AG10803 (cell line): ENCODE measurements at regions not wholly inside any gene's neighbourhood (a gene's known extent, or its start where the extent isn't known, plus 50 kb on each side); places are given as distances from the start of the nearest gene placed in this dataset.
A peak's percentile ranks its signal among the peaks of the same experiment; 100 is the strongest.
"Not testable (repeated sequence)": the region's sequence is repeated elsewhere in the genome, so short reads cannot be mapped to it uniquely, and the experiment has no call there.

Experiments
- DNase-seq: peaks from one replicate; pipeline ENCODE4 v3.0.0; 2010; ENCODE audit warnings: low read depth
- H3K4me3 ChIP-seq: 2 replicates; pipeline ENCODE4 v1.5.1; 2011; ENCODE audit warnings: mild to moderate bottlenecking, low read length, control low read depth
- CTCF ChIP-seq: conservative IDR thresholded peaks from 2 replicates; pipeline ENCODE4 v1.5.1; 2011; ENCODE audit warnings: mild to moderate bottlenecking, low read length, control low read depth, inconsistent platforms

DNA sequence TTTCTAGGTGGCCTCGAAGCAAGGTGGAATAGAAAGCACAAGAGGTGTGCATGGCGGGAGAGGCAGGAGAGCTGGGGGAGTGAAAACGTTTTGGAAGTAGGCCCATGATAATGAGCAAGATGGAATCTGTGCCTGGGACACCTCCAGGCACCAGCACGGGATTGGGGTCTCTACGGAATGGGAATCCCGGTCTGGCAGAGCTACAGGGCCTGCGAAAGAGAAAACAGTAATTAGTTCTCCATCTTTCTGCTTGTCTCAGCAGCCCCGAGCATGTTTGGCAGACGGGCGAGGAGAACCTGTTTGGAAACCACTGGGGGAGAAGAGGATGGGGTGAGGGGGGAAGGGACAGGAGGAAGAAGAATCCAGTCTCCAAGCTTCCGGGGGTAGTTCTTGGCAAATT is 258.7 kb downstream of the SOX9 start:
- no peak for DNase-seq
- no peak for TF ChIP-seq CTCF
- H3K4me3 ChIP-seq: no peak overlapping the region

DNA sequence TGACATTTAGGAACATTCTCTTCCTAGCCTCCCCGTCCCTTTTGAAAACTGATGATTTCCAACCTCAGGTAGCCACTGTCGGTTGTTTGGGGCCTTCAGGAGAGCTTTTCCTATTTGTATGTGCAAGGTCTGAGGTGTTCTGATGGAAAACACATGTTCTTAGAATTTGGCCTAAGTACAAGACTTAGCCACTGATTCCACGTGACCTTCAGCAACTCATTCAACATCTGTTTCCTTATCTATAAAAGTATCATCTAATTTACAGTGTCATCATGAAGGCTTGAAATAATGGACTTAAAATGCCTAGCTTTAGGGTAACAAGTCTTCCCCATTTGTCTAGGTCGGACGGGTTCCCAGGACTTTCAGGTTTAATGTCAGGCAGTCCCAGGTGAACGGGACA is 259.3 kb downstream of the SOX9 start:
- H3K4me3 ChIP-seq: no peak overlapping the region
- no peak for DNase-seq
- TF ChIP-seq CTCF: no peak

DNA sequence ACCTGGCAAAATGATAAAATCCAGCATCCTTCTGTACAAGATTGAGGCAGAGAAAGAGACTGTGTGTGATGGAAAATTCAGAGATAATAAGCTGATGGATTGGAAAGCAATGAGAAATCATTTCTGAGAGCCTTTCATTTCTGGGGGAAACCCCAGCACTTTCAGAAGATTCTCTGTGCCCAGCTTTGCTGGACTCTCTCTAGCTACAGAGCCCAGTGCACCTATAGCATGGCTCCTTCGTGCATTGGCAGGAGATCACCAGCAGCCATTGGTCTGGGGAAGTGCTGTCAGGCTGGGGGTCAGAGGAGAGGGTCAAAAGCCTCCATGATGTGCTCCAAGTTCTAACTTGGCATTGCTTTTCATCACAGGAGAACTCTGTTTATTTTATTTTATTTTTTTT is 259.9 kb downstream of the SOX9 start:
- no peak for TF ChIP-seq CTCF
- DNase-seq: no peak
- no peak overlapping the region for H3K4me3 ChIP-seq

GRCh38 chr17:72381597-72382397 is 261.0 kb downstream of the SOX9 start:
- DNase-seq: no peak
- H3K4me3 ChIP-seq: no peak overlapping the region
- TF ChIP-seq CTCF: no peak

- no peak for TF ChIP-seq CTCF
- DNase-seq: no peak
These were observed 262.3 kb downstream of the SOX9 start for GRCh38 chr17:72382971-72383722.

GRCh38 chr17:72385475-72385874 is 264.7 kb downstream of the SOX9 start:
- DNase-seq: no peak
- TF ChIP-seq CTCF: no peak
- no peak overlapping the region for H3K4me3 ChIP-seq

More at GRCh38 chr17:72382971-72383722, 262.3 kb downstream of the SOX9 start:
- H3K4me3 ChIP-seq: no peak overlapping the region

GRCh38 chr17:72386173-72386572 is 265.4 kb downstream of the SOX9 start:
- peak; percentile 58 for DNase-seq
- H3K4me3 ChIP-seq: not testable (repeated sequence)
